PFSK-1 (cell line): ENCODE measurements at regions not wholly inside any gene's neighbourhood (a gene's known extent, or its start where the extent isn't known, plus 50 kb on each side); places are given as distances from the start of the nearest gene placed in this dataset.

Source experiments
- FOXP2 ChIP-seq: optimal IDR thresholded peaks from 2 replicates; pipeline ENCODE3; 2011; ENCODE audit warnings: borderline replicate concordance, control low read depth, inconsistent platforms; ENCODE audit not compliant: insufficient read depth; ENCODE audit errors: extremely low read length, extremely low read depth
- POLR2AphosphoS5 ChIP-seq: IDR thresholded peaks from 2 replicates; pipeline ENCODE4 v1.6.1; 2012; ENCODE audit warnings: low read depth, mild to moderate bottlenecking, control low read depth, low read length, moderate library complexity
- REST ChIP-seq, 2 experiments: IDR thresholded peaks; 2 replicates each; pipeline versions ENCODE4 v1.6.1 to v1.8.0; 2011 to 2012; ENCODE audit warnings: low read depth in 2 of 2, low read length in 2 of 2, control low read depth in 1 of 2, inconsistent platforms in 1 of 2, mild to moderate bottlenecking in 1 of 2, moderate library complexity in 1 of 2; ENCODE audit not compliant: insufficient read depth in 1 of 2
- SIN3A ChIP-seq: IDR thresholded peaks from 2 replicates; pipeline ENCODE4 v1.6.1; 2012; ENCODE audit warnings: mild to moderate bottlenecking, low read length, moderate library complexity, borderline replicate concordance; ENCODE audit not compliant: insufficient read depth
- TAF1 ChIP-seq: IDR thresholded peaks from 2 replicates; pipeline ENCODE4 v1.6.1; 2012; ENCODE audit warnings: low read length, control low read depth, borderline replicate concordance; ENCODE audit not compliant: insufficient read depth

GRCh38 chr14:31937730-31938346 is 139.3 kb upstream of the ARHGAP5 start:
- TF ChIP-seq SIN3A (0 out of 2 replicates have a peak, but pooled peaks have one; percentile 32), POLR2AphosphoS5 (no peak), FOXP2 (peak; percentile 19), TAF1 (peak; percentile 38; the same call in 1 of the 2 replicates)

- TF ChIP-seq POLR2AphosphoS5 (no peak), TAF1 (no peak), REST (IDR thresholded peaks at IDR 0.05; ENCODE audit: insufficient read depth in 1 of 2, low read depth in 2 of 2, low read length in 2 of 2) (no peak), SIN3A (no peak), FOXP2 (no peak)
Observed at GRCh38 chr14:31939934-31940333, 137.2 kb upstream of the ARHGAP5 start.

GRCh38 chr14:31941487-31941886 is 135.6 kb upstream of the ARHGAP5 start:
- TF ChIP-seq TAF1 (no peak), FOXP2 (no peak)

GRCh38 chr14:31942166-31942841 is 134.8 kb upstream of the ARHGAP5 start:
- no peak for TF ChIP-seq REST (IDR thresholded peaks at IDR 0.05; ENCODE audit: insufficient read depth in 1 of 2, low read depth in 2 of 2, low read length in 2 of 2)
- TF ChIP-seq FOXP2: no peak
- no peak for TF ChIP-seq TAF1
- no peak for TF ChIP-seq SIN3A
- no peak for TF ChIP-seq POLR2AphosphoS5

GRCh38 chr14:31943217-31943799 is 133.8 kb upstream of the ARHGAP5 start:
- TF ChIP-seq TAF1: no peak
- TF ChIP-seq REST (IDR thresholded peaks at IDR 0.05; ENCODE audit: insufficient read depth in 1 of 2, low read depth in 2 of 2, low read length in 2 of 2): no peak
- TF ChIP-seq SIN3A: no peak
- no peak for TF ChIP-seq FOXP2
- no peak for TF ChIP-seq POLR2AphosphoS5

GRCh38 chr14:31943861-31944255 is 133.2 kb upstream of the ARHGAP5 start:
- no peak for TF ChIP-seq POLR2AphosphoS5
